ENCODE measurements at regions not wholly inside any gene's neighbourhood (a gene's known extent, or its start where the extent isn't known, plus 50 kb on each side); places are given as distances from the start of the nearest gene placed in this dataset.

DNA sequence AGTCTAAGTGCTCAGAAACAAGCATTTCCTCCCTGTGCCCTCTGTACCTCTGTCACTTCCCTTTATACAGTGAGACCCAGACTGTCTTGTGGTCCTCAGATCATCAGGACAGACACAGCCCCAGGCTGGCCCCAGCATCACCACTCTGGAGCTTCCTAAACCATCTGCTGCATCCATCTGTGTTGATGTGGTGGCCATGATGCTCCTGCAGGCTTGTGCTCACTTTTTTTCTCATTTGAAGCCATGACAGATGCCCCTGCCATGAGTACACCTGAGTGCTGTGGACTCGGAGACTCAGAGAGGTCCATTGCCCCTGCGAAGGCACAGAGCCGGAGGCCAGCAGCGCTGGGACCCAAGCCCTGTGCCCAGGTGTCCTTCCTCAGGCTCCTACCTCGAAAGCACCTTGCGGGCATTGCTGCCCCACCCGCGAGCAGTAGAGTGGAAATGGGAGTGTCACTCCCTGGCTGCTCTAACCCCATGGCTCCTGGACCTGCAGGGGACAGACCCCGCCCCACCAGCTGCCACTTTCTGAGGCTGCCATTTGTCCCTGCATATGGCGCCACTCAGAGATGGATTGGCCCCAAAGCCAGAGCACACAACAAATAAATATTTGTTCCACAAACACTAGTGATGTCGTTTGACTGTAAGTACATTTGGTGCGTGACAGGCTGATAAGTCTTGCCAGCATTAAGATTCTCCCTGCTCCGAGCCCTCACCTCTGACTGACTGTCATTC, 593.5 kb downstream of the TBC1D22A start:
- TF ChIP-seq, protein P1, sequence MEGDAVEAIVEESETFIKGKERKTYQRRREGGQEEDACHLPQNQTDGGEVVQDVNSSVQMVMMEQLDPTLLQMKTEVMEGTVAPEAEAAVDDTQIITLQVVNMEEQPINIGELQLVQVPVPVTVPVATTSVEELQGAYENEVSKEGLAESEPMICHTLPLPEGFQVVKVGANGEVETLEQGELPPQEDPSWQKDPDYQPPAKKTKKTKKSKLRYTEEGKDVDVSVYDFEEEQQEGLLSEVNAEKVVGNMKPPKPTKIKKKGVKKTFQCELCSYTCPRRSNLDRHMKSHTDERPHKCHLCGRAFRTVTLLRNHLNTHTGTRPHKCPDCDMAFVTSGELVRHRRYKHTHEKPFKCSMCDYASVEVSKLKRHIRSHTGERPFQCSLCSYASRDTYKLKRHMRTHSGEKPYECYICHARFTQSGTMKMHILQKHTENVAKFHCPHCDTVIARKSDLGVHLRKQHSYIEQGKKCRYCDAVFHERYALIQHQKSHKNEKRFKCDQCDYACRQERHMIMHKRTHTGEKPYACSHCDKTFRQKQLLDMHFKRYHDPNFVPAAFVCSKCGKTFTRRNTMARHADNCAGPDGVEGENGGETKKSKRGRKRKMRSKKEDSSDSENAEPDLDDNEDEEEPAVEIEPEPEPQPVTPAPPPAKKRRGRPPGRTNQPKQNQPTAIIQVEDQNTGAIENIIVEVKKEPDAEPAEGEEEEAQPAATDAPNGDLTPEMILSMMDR (IDR thresholded peaks at IDR 0.05; ENCODE audit: low read length) = no peak
- TF ChIP-seq EZH2 (optimal IDR thresholded peaks at IDR 0.05; ENCODE audit: low read depth, low read length) = no peak

Measured in MM.1S (cell line).